Keratinocyte (primary cell): ENCODE measurements at regions not wholly inside any gene's neighbourhood (a gene's known extent, or its start where the extent isn't known, plus 50 kb on each side); places are given as distances from the start of the nearest gene placed in this dataset.

Experiments used
- DNase-seq: peaks from one replicate; pipeline ENCODE4 v3.0.0-alpha.2; 2011; ENCODE audit warnings: low read depth, missing footprints, low spot score
- FAIRE-seq: peaks from 2 replicates; lab custom pipeline; 2011; peaks lifted over from hg19 to GRCh38; lab: Jason Lieb, UNC
- H2AFZ ChIP-seq: 2 replicates; pipeline ENCODE4 v1.6.0; 2012; ENCODE audit warnings: low read length, control low read depth, inconsistent platforms; ENCODE audit not compliant: control insufficient read depth
- H3K27ac ChIP-seq: 2 replicates; pipeline ENCODE4 v1.5.1; 2011; ENCODE audit warnings: low read length; ENCODE audit not compliant: control insufficient read depth, insufficient read depth
- H3K27me3 ChIP-seq: 3 replicates; pipeline ENCODE4 v1.6.0; 2011; ENCODE audit warnings: low read length; ENCODE audit not compliant: control insufficient read depth, insufficient read depth; ENCODE audit errors: extremely low read depth
- H3K36me3 ChIP-seq, 2 experiments: 2 replicates in 1 of 2; 3 replicates in 1 of 2; pipeline ENCODE4 v1.5.1; 2011; ENCODE audit warnings: low read length in 2 of 2, mild to moderate bottlenecking in 1 of 2; ENCODE audit not compliant: control insufficient read depth in 2 of 2, insufficient read depth in 2 of 2; ENCODE audit errors: extremely low read depth in 1 of 2
- H3K4me1 ChIP-seq: 3 replicates; pipeline ENCODE4 v1.5.1; 2011; ENCODE audit warnings: low read length; ENCODE audit not compliant: control insufficient read depth, insufficient read depth; ENCODE audit errors: extremely low read depth
- H3K4me2 ChIP-seq: 3 replicates; pipeline ENCODE4 v1.6.0; 2011; ENCODE audit warnings: low read depth, low read length; ENCODE audit not compliant: control insufficient read depth, insufficient read depth; ENCODE audit errors: extremely low read depth
- H3K4me3 ChIP-seq, 3 experiments: fragments of 200-600 bp in 1 of 3; sonication (generic) in 1 of 3; 2 replicates in 2 of 3; 3 replicates in 1 of 3; pipeline ENCODE4 v1.5.1; 2011 to 2016; ENCODE audit warnings: low read length in 3 of 3, mild to moderate bottlenecking in 3 of 3, control low read depth in 2 of 3, inconsistent platforms in 1 of 3, low read depth in 1 of 3, mixed read lengths in 1 of 3, mixed run types in 1 of 3, moderate library complexity in 1 of 3; ENCODE audit not compliant: control insufficient read depth in 2 of 3, insufficient read depth in 2 of 3; ENCODE audit errors: extremely low read depth in 1 of 3
- H3K79me2 ChIP-seq: 2 replicates; pipeline ENCODE4 v1.6.0; 2012; ENCODE audit warnings: low read length; ENCODE audit not compliant: control insufficient read depth, insufficient read depth
- H3K9ac ChIP-seq: 3 replicates; pipeline ENCODE4 v1.6.0; 2011; ENCODE audit warnings: low read length; ENCODE audit not compliant: control insufficient read depth, insufficient read depth; ENCODE audit errors: extremely low read depth
- H3K9me1 ChIP-seq: 3 replicates; pipeline ENCODE4 v1.6.0; 2011; ENCODE audit warnings: low read length; ENCODE audit not compliant: control insufficient read depth, insufficient read depth; ENCODE audit errors: extremely low read depth
- H3K9me3 ChIP-seq: 2 replicates; pipeline ENCODE4 v1.5.1; 2012; ENCODE audit warnings: low read depth, low read length; ENCODE audit not compliant: control insufficient read depth
- H4K20me1 ChIP-seq: 3 replicates; pipeline ENCODE4 v1.6.0; 2011; ENCODE audit warnings: low read length; ENCODE audit not compliant: control insufficient read depth, insufficient read depth; ENCODE audit errors: extremely low read depth
- EZH2 ChIP-seq: IDR thresholded peaks from one replicate; pipeline ENCODE4 v1.6.1; 2012; ENCODE audit warnings: inconsistent platforms, mild to moderate bottlenecking, low read length, moderate library complexity
- dilution Hi-C: fragments of 300-500 bp; cut with MboI; formaldehyde crosslinking; loops from one replicate; pipeline ENCODE4 v1.7.0; 2020; ENCODE audit warnings: low sequenced_read_pairs; ENCODE audit not compliant: extremely low pct_ligation_motif_present
- TF ChIP-seq, protein P1 (sequence below), 3 experiments: IDR thresholded peaks in 1 of 3; conservative IDR thresholded peaks in 1 of 3; optimal IDR thresholded peaks in 1 of 3; 2 replicates in 2 of 3; 3 replicates in 1 of 3; pipeline versions ENCODE3 to v1.5.1; 2011; ENCODE audit warnings: low read length in 3 of 3, mild to moderate bottlenecking in 3 of 3, moderate library complexity in 2 of 3, control low read depth in 1 of 3, inconsistent platforms in 1 of 3; ENCODE audit not compliant: insufficient read depth in 2 of 3; ENCODE audit errors: extremely low read depth in 1 of 3

DNA sequence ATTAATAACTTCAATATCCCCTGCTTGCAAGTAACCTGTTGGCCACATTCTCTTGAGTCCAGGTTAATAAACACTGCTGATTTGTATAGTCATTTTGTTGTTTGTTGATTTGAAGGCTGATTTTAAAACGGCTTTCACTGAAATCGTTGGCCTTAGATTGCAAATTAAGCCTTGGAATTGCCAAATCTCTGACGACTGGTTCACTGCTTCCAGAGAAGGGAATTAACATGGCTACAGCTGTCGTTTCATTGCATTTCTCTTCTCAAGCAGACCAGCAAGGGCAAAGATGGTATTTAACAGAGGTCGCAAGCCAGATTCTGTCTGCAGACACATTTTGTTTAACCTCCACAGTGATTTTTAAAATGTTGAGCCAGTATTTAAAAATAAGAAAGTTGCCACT, 470.9 kb downstream of the TFAP2A start:
- TF ChIP-seq EZH2: no peak
- TF ChIP-seq, protein P1, sequence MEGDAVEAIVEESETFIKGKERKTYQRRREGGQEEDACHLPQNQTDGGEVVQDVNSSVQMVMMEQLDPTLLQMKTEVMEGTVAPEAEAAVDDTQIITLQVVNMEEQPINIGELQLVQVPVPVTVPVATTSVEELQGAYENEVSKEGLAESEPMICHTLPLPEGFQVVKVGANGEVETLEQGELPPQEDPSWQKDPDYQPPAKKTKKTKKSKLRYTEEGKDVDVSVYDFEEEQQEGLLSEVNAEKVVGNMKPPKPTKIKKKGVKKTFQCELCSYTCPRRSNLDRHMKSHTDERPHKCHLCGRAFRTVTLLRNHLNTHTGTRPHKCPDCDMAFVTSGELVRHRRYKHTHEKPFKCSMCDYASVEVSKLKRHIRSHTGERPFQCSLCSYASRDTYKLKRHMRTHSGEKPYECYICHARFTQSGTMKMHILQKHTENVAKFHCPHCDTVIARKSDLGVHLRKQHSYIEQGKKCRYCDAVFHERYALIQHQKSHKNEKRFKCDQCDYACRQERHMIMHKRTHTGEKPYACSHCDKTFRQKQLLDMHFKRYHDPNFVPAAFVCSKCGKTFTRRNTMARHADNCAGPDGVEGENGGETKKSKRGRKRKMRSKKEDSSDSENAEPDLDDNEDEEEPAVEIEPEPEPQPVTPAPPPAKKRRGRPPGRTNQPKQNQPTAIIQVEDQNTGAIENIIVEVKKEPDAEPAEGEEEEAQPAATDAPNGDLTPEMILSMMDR (optimal IDR thresholded peaks at IDR 0.05 in 1 of 3, IDR thresholded peaks at IDR 0.05 in 1 of 3, conservative IDR thresholded peaks at IDR 0.05 in 1 of 3; ENCODE audit: extremely low read depth in 1 of 3, insufficient read depth in 2 of 3, low read length in 3 of 3): no peak
- no peaks in the 10 kb centered on the region for H3K79me2 ChIP-seq
- H3K9ac ChIP-seq: no peak overlapping the region
- no peaks in the 10 kb centered on the region for H3K36me3 ChIP-seq
- FAIRE-seq (no peak), DNase-seq (no peak)
- no peaks in the 10 kb centered on the region for H3K9me1 ChIP-seq
- H3K27me3 ChIP-seq: no peaks in the 10 kb centered on the region
- dilution Hi-C loops: no loop called here
- no peaks in the 10 kb centered on the region for H3K4me1 ChIP-seq
- H2AFZ ChIP-seq: no peak overlapping the region
- no peak overlapping the region for H3K4me3 ChIP-seq
- no peak overlapping the region for H3K27ac ChIP-seq
- H3K9me3 ChIP-seq: no peaks in the 10 kb centered on the region
- H3K4me2 ChIP-seq: no peak overlapping the region
- H4K20me1 ChIP-seq: no peaks in the 10 kb centered on the region

DNA sequence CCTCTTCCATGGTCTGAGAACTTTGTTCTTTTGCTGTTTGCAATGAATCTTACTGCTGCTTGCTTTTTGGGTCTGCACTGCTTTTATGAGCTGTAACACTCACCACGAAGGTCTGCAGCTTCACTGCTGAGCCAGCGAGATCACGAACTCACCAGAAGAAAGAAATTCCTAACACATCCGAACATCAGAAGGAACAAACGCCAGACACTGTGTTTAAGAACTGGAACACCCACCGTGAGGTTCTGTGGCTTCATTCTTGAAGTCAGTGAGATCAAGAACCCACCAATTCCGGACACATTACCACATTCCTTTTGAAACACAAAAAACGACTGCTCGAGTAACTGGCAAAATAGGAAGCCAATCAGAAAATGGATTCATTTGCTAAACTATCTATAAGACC, 471.8 kb downstream of the TFAP2A start:
- Histone ChIP-seq H4K20me1 (no peaks in the 10 kb centered on the region), H3K27ac (no peak overlapping the region), H3K9me3 (no peaks in the 10 kb centered on the region), H3K79me2 (no peaks in the 10 kb centered on the region), H3K4me1 (no peaks in the 10 kb centered on the region), H3K36me3 (no peaks in the 10 kb centered on the region), H3K9ac (no peak overlapping the region), H3K9me1 (no peaks in the 10 kb centered on the region), H3K27me3 (no peaks in the 10 kb centered on the region), H2AFZ (no peak overlapping the region), H3K4me3 (no peak overlapping the region), H3K4me2 (no peak overlapping the region)
- FAIRE-seq (no peak), DNase-seq (no peak)
- TF ChIP-seq EZH2: no peak
- TF ChIP-seq, protein P1 (optimal IDR thresholded peaks at IDR 0.05 in 1 of 3, IDR thresholded peaks at IDR 0.05 in 1 of 3, conservative IDR thresholded peaks at IDR 0.05 in 1 of 3; ENCODE audit: extremely low read depth in 1 of 3, insufficient read depth in 2 of 3, low read length in 3 of 3): no peak
- dilution Hi-C loops: no loop called here
